Endodermal cell (in vitro differentiated cells): ENCODE measurements at regions not wholly inside any gene's neighbourhood (a gene's known extent, or its start where the extent isn't known, plus 50 kb on each side); places are given as distances from the start of the nearest gene placed in this dataset.
A peak's percentile ranks its signal among the peaks of the same experiment; 100 is the strongest.

Experiments
- DNase-seq: peaks from one replicate; pipeline ENCODE4 v3.0.0-alpha.2; 2017
- H3K27ac ChIP-seq: 2 replicates; pipeline ENCODE4 v1.5.1; 2013; ENCODE audit warnings: mild to moderate bottlenecking, low read depth, low read length, moderate library complexity
- H3K27me3 ChIP-seq: 2 replicates; pipeline ENCODE4 v1.6.1; 2013; ENCODE audit warnings: mild to moderate bottlenecking, low read length, moderate library complexity; ENCODE audit not compliant: insufficient read depth, control insufficient read depth, poor library complexity, severe bottlenecking
- H3K36me3 ChIP-seq: 2 replicates; pipeline ENCODE4 v1.7.0; 2013; ENCODE audit warnings: mild to moderate bottlenecking, low read length, moderate library complexity; ENCODE audit not compliant: control insufficient read depth, insufficient read depth
- H3K4me1 ChIP-seq: one replicate; pipeline ENCODE4 v1.7.0; 2013; ENCODE audit warnings: low read length; ENCODE audit not compliant: control insufficient read depth, insufficient read depth
- H3K4me3 ChIP-seq: 2 replicates; pipeline ENCODE4 v1.5.1; 2013; ENCODE audit warnings: mild to moderate bottlenecking, low read length, moderate library complexity
- H3K9ac ChIP-seq: 2 replicates; pipeline ENCODE4 v1.6.1; 2013; ENCODE audit warnings: mild to moderate bottlenecking, low read length, moderate library complexity; ENCODE audit not compliant: poor library complexity, severe bottlenecking; ENCODE audit errors: extremely low read depth
- H3K9me3 ChIP-seq: 2 replicates; pipeline ENCODE4 v1.6.1; 2013; ENCODE audit warnings: mild to moderate bottlenecking, low read length, moderate library complexity; ENCODE audit not compliant: control insufficient read depth
- H3K27ac Mint-ChIP-seq: 2 replicates; pipeline ENCODE4 v1.8.0; 2020; ENCODE audit warnings: mixed read lengths
- H3K27me3 Mint-ChIP-seq: 2 replicates; pipeline ENCODE4 v1.8.0; 2021; ENCODE audit warnings: mild to moderate bottlenecking, mixed read lengths; ENCODE audit not compliant: insufficient read depth
- H3K36me3 Mint-ChIP-seq: 2 replicates; pipeline ENCODE4 v1.8.0; 2020; ENCODE audit warnings: low read depth, mixed read lengths
- H3K4me1 Mint-ChIP-seq: 2 replicates; pipeline ENCODE4 v1.8.0; 2020; ENCODE audit warnings: mixed read lengths
- H3K4me3 Mint-ChIP-seq: 2 replicates; pipeline ENCODE4 v1.8.0; 2020; ENCODE audit warnings: mild to moderate bottlenecking, moderate library complexity, mixed read lengths
- H3K9me3 Mint-ChIP-seq: 2 replicates; pipeline ENCODE4 v1.8.0; 2020; ENCODE audit warnings: mild to moderate bottlenecking, mixed read lengths
- WGBS, 2 experiments: methylation state at CpG; one replicate each; pipeline versions ENCODE4 v1.1.5 to v1.1.7; 2013; ENCODE audit warnings: missing lambda C conversion rate in 2 of 2, mixed read lengths in 1 of 2; ENCODE audit not compliant: insufficient coverage in 1 of 2, insufficient read length in 1 of 2; 5-methylcytosine and 5-hydroxymethylcytosine counted together
- TF ChIP-seq, protein P1 (sequence below): fragments of 200-600 bp; sonication (generic); conservative IDR thresholded peaks from 2 replicates; pipeline ENCODE4 v1.5.0; 2021; ENCODE audit warnings: antibody characterized with exemption, mild to moderate bottlenecking

GRCh38 chr16:51723036-51723724 is 572.1 kb upstream of the SALL1 start:
- WGBS, 2 experiments: 62 to 69% methylated on average over 3 to 8 of the region's 8 CpGs

DNA sequence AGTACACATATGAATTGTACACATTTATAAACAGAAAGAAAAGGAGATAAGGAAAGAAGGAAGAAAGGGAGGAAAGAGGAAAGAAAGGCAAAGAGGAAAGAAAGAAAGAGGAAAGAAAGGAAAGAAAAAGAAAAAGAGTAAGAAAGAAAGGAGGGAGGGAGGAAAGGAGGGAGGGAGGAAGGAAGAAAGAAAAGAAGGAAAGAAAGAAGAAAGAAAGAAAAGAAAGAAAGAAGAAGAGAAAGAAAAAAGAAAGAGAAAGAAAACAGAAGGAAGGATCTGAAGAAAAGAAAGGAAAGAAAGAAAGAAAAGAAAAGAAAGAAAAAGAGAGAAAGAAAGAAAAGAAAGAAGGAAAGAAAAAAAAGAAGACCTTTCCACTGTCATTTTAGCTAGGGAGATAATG is 571.4 kb upstream of the SALL1 start:
- TF ChIP-seq, protein P1, sequence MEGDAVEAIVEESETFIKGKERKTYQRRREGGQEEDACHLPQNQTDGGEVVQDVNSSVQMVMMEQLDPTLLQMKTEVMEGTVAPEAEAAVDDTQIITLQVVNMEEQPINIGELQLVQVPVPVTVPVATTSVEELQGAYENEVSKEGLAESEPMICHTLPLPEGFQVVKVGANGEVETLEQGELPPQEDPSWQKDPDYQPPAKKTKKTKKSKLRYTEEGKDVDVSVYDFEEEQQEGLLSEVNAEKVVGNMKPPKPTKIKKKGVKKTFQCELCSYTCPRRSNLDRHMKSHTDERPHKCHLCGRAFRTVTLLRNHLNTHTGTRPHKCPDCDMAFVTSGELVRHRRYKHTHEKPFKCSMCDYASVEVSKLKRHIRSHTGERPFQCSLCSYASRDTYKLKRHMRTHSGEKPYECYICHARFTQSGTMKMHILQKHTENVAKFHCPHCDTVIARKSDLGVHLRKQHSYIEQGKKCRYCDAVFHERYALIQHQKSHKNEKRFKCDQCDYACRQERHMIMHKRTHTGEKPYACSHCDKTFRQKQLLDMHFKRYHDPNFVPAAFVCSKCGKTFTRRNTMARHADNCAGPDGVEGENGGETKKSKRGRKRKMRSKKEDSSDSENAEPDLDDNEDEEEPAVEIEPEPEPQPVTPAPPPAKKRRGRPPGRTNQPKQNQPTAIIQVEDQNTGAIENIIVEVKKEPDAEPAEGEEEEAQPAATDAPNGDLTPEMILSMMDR: no peak
- Histone ChIP-seq H3K4me3 (no peak overlapping the region), H3K36me3 (no peaks in the 10 kb centered on the region), H3K4me1 (no peaks in the 10 kb centered on the region), H3K27ac (no peak overlapping the region), H3K9ac (no peak overlapping the region), H3K27me3 (no peaks in the 10 kb centered on the region), H3K9me3 (no peaks in the 10 kb centered on the region)
- Mint-ChIP-seq H3K4me1 (peaks cover 13% of the 10 kb centered on the region), H3K36me3 (peaks cover 3% of the 10 kb centered on the region), H3K4me3 (no peak overlapping the region), H3K9me3 (peaks cover 10% of the 10 kb centered on the region), H3K27ac (no peak overlapping the region), H3K27me3 (no peaks in the 10 kb centered on the region)
- no peak for DNase-seq

More at GRCh38 chr16:51723036-51723724, 572.1 kb upstream of the SALL1 start:
- DNase-seq: no peak
- Histone ChIP-seq H3K36me3 (no peaks in the 10 kb centered on the region), H3K9me3 (no peaks in the 10 kb centered on the region), H3K4me1 (no peaks in the 10 kb centered on the region), H3K27me3 (no peaks in the 10 kb centered on the region), H3K9ac (no peak overlapping the region), H3K4me3 (no peak overlapping the region), H3K27ac (peak overlapping the region; percentile 24)
- Mint-ChIP-seq H3K27me3 (no peaks in the 10 kb centered on the region), H3K27ac (no peak overlapping the region), H3K4me1 (peaks cover 13% of the 10 kb centered on the region), H3K36me3 (peaks cover 3% of the 10 kb centered on the region), H3K9me3 (peaks cover 12% of the 10 kb centered on the region), H3K4me3 (no peak overlapping the region)
- TF ChIP-seq, protein P1: no peak

DNA sequence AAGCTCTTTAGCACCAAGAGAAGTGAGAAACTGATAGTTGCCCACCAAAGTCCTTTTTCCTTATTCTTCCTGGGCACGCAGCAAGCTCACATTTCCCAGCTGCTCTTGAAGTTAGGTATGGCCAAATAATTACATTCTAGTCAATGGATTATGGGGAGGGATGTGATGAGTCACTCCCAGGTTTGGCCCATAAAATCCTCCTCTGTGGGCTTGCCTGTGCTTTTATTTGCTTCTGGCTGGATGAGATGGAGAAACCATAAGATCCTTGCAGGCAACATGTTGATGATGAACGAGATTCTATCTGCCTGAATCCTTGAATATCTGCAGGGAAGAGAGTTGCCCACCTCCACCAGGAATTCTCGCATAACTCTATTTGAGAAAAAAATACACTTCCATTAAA is 568.3 kb upstream of the SALL1 start:
- H3K4me1 ChIP-seq: no peaks in the 10 kb centered on the region
- Mint-ChIP-seq H3K4me3 (no peak overlapping the region), H3K27me3 (no peaks in the 10 kb centered on the region), H3K9me3 (no peaks in the 10 kb centered on the region), H3K27ac (no peak overlapping the region), H3K4me1 (peaks cover 13% of the 10 kb centered on the region), H3K36me3 (no peaks in the 10 kb centered on the region)
- H3K27ac ChIP-seq: no peak overlapping the region
- TF ChIP-seq, protein P1: no peak
- H3K9ac ChIP-seq: no peak overlapping the region
- H3K9me3 ChIP-seq: no peaks in the 10 kb centered on the region
- no peaks in the 10 kb centered on the region for H3K36me3 ChIP-seq
- H3K27me3 ChIP-seq: no peaks in the 10 kb centered on the region
- no peak overlapping the region for H3K4me3 ChIP-seq
- no peak for DNase-seq
- 93 to 100% methylated on average over 1 to 3 of the region's 3 CpGs for WGBS, 2 experiments
